Tibial nerve (tissue), 3 donors: ENCODE measurements at regions not wholly inside any gene's neighbourhood (a gene's known extent, or its start where the extent isn't known, plus 50 kb on each side); places are given as distances from the start of the nearest gene placed in this dataset.

Source experiments
- CTCF ChIP-seq, 5 experiments: fragments of 200-600 bp in 3 of 5; fragments of 450-650 bp in 2 of 5; sonication (generic) in 3 of 5; IDR thresholded peaks; one replicate each; pipeline ENCODE4 v1.5.1; 2016 to 2019; ENCODE audit warnings: antibody characterized with exemption in 5 of 5, mild to moderate bottlenecking in 3 of 5, moderate library complexity in 2 of 5
- POLR2A ChIP-seq, 2 donors: fragments of 450-650 bp; IDR thresholded peaks; one replicate each; pipeline ENCODE4 v1.6.1; 2017; ENCODE audit warnings: antibody characterized with exemption in 2 of 2, mild to moderate bottlenecking in 2 of 2, moderate library complexity in 2 of 2

GRCh38 chr9:20028192-20028848 is 239.5 kb upstream of the SLC24A2 start:
- no peak for TF ChIP-seq CTCF (IDR thresholded peaks at IDR 0.05)
- no peak for TF ChIP-seq POLR2A (IDR thresholded peaks at IDR 0.05)
